Omental fat pad (tissue), 3 donors: ENCODE measurements at regions not wholly inside any gene's neighbourhood (a gene's known extent, or its start where the extent isn't known, plus 50 kb on each side); places are given as distances from the start of the nearest gene placed in this dataset.

Experiments
- ATAC-seq: fragments of 150-250 bp; one replicate; pipeline ENCODE4 v1.9.1; 2016; ENCODE audit warnings: mild to moderate bottlenecking, moderate library complexity; ENCODE audit not compliant: low FRiP score
- DNase-seq: peaks from one replicate; pipeline ENCODE4 v3.0.0-alpha.2; 2019; ENCODE audit warnings: low spot score
- TF ChIP-seq, protein P1 (sequence below), 3 donors: fragments of 450-650 bp; IDR thresholded peaks; one replicate each; pipeline ENCODE4 v1.5.1; 2016 to 2017; ENCODE audit warnings: antibody characterized with exemption in 3 of 3, mild to moderate bottlenecking in 3 of 3, moderate library complexity in 2 of 3

DNA sequence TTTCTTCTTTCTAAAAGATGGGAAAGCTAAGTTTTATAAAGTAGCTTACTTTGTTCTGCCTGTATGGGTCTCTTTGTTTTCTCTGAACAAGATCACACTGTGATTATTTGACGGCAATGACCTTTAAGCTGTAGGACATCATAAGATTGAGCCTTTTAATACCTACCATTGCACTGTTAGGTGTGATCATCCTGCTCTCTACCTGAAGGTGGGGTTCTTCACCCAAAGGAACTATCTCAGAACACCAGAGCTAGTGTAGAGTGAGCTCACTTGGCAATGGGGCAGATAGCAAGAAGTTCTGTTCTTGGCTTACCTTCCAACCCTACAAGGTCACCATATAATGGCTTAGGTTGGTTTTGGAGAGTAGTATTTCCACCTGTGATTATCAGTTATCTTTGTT is 200.2 kb downstream of the SPATA31D1 start:
- DNase-seq (no peak), ATAC-seq (no peak)
- TF ChIP-seq, protein P1, sequence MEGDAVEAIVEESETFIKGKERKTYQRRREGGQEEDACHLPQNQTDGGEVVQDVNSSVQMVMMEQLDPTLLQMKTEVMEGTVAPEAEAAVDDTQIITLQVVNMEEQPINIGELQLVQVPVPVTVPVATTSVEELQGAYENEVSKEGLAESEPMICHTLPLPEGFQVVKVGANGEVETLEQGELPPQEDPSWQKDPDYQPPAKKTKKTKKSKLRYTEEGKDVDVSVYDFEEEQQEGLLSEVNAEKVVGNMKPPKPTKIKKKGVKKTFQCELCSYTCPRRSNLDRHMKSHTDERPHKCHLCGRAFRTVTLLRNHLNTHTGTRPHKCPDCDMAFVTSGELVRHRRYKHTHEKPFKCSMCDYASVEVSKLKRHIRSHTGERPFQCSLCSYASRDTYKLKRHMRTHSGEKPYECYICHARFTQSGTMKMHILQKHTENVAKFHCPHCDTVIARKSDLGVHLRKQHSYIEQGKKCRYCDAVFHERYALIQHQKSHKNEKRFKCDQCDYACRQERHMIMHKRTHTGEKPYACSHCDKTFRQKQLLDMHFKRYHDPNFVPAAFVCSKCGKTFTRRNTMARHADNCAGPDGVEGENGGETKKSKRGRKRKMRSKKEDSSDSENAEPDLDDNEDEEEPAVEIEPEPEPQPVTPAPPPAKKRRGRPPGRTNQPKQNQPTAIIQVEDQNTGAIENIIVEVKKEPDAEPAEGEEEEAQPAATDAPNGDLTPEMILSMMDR (IDR thresholded peaks at IDR 0.05) = no peak

DNA sequence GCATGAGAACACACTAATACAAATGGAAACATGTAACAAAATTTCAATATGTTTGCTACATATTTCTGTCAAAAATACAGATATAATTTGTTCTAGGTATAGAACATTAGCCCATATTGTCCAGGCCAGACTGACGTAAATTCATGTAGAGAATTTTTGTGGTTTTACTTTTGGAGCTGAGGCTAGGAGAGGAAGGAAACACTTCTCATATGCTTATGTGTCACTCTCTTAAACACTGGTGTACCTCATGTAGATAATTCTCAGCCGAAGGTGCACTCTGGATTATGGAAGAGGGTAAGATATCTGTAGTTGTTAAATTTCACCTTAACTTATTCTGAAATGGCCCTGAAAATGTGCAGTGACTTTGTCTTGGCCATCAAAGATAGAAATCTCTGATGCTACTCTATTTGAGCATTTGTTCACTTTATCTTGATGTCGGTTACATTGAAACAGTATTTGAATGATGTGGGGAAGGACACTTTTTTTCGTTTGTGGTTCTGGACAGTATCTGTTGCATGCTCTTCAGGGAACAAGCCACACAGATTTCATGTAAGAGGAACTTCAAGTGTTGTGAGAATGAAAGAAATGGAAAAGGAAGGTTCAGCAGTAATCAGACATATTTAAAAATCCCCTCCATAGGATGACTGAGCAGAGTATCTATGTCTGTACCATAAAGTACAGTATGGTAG is 202.7 kb downstream of the SPATA31D1 start:
- DNase-seq (no peak), ATAC-seq (no peak)
- TF ChIP-seq, protein P1 (IDR thresholded peaks at IDR 0.05) = no peak

DNA sequence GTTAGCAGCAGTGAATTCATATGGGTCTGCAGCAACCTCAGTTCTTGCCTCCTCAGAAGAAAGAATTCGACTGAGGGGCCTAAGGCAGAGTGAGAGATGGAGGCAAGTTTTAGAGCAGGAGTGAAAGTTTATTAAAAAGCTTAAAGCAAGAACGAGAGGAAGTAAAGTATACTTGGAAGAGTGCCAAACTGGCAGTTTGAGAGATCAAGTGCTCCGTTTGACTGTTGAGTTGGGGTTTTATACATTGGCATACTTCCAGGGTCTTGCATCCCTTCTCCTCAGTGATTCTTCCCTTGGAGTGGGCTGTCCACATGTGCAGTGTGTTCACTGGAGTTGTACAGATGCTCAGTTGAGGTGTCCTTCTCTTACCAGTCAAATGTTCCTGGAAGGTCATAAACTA is 203.6 kb downstream of the SPATA31D1 start:
- DNase-seq (no peak), ATAC-seq (no peak)
- TF ChIP-seq, protein P1 (IDR thresholded peaks at IDR 0.05) = no peak

DNA sequence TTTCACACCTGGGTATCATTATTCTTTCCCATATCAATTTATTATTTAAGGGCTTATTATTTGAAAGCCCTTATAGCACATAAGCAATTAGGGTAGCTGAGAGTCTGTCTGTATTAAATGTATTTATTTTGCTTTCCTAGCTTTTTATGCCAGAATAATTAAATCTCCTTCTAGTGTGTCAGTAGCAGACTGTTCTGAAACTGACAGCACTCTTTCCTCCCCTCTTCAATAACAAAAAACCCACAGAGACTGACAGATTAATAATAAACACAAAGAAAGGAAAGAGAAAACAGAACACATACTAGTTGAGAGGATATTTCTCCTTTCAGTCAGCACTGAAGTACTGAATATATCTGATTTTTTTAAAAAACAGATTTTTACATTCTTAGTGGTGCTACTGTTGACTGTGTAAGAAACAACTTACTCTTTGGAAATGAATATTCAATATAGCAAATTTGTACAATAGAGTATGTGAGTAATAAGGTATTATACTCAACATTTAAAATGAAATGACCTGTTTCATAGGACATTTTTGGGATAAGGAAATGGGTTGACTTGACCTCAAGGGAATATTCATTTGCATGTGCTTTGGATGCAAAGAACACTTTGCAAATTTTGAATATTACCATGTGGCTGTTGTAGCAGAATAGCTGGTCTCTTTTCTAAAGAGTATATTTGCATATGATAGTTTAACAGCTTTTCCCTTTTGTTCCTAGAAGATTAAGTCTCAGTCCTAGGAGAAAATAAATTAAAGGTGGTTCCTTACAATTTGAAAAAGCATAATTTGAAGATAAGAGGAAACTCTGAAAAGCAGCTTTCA is 208.3 kb downstream of the SPATA31D1 start:
- TF ChIP-seq, protein P1 (IDR thresholded peaks at IDR 0.05) = no peak
- ATAC-seq = no peak
- DNase-seq = no peak

DNA sequence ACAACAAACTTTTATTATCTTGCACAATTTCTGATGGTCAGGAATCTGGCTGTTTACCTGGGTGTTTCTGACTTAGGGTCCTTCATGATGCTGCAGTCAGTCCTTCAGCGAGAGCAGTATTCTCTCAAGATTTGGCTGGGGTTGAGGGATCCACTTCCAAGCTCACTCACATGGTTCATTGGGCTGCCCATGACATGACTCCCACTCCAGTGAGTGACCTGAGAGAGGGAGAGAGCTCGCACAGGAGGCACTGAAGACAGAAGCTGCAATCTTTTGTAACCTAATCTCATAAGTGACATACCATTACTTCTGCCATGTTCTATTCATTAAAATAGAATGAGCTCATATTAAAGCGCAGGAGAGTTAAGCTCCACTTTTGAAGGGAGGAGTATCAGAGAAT is 212.6 kb downstream of the SPATA31D1 start:
- DNase-seq (no peak), ATAC-seq (no peak)
- TF ChIP-seq, protein P1 (IDR thresholded peaks at IDR 0.05) = no peak

DNA sequence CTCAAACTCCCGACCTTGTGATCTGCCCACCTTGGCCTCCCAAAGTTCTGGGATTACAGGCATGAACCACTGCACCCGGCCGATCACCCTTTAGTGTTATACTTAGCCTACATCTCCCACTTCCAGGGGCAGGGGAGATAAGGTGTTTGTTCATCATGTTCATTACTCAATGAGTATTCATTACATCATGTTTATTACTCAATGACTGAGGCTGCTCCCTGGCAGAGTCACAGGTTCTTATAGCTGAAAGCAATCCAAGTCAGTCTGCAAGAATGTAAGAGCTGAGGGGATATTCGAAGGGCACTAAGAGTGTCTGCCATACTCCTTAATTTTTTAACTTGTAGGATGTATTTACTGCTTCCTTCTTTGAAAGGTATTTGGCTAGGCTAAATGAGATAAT is 214.2 kb downstream of the SPATA31D1 start:
- DNase-seq (no peak), ATAC-seq (peak; percentile 84)
- TF ChIP-seq, protein P1 (IDR thresholded peaks at IDR 0.05) = no peak

DNA sequence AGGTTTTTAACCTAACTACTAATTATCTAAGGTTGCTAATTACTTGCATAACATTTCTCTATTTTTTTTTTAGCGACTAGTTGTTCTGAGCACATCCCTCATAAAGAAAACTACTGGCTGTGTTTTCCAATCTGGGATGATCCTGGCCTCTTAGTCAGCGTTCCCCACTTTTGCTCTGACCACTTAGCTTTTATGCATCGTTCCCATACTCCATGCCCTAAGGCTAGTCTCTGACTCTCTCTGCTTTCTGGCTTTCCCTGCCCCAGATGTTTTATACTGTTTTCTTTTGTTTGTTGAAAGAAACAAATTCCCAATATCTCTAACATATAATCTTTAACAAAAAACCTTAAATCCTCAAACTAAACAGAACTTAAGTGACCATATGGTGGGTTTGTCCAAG is 217.9 kb downstream of the SPATA31D1 start:
- DNase-seq = no peak
- TF ChIP-seq, protein P1 (IDR thresholded peaks at IDR 0.05) = no peak
- no peak for ATAC-seq
